Thyroid gland (tissue), 4 donors: ENCODE measurements at regions not wholly inside any gene's neighbourhood (a gene's known extent, or its start where the extent isn't known, plus 50 kb on each side); places are given as distances from the start of the nearest gene placed in this dataset.

Experiments used
- DNase-seq, 2 donors: peaks; one replicate each; pipeline ENCODE4 v3.0.0-alpha.2; 2019
- H3K27ac ChIP-seq, 3 donors: fragments of 200-600 bp; sonication (generic); 1 replicate in 2 of 3; 2 replicates in 1 of 3; pipeline ENCODE4 v1.5.1; 2016 to 2019; ENCODE audit warnings: mild to moderate bottlenecking in 1 of 3, moderate library complexity in 1 of 3
- H3K27me3 ChIP-seq: fragments of 200-600 bp; sonication (generic); one replicate; pipeline ENCODE4 v1.5.1; 2019
- H3K36me3 ChIP-seq, 2 donors: fragments of 200-600 bp; sonication (generic); one replicate each; pipeline ENCODE4 v1.5.1; 2016 to 2019
- H3K4me1 ChIP-seq, 2 donors: fragments of 200-600 bp; sonication (generic); one replicate each; pipeline ENCODE4 v1.5.1; 2017 to 2019
- H3K4me3 ChIP-seq, 3 donors: fragments of 200-600 bp; sonication (generic); replicated peaks in 1 of 3; 1 replicate in 2 of 3; 2 replicates in 1 of 3; pipeline ENCODE4 v1.5.1; 2016; ENCODE audit warnings: mild to moderate bottlenecking in 1 of 3
- H3K9me3 ChIP-seq: fragments of 200-600 bp; sonication (generic); one replicate; pipeline ENCODE4 v1.5.1; 2017
- CTCF ChIP-seq, 6 experiments: fragments of 200-600 bp in 3 of 6; fragments of 450-650 bp in 3 of 6; sonication (generic) in 3 of 6; IDR thresholded peaks; one replicate each; pipeline ENCODE4 v1.5.1; 2016 to 2019; ENCODE audit warnings: antibody characterized with exemption in 6 of 6, mild to moderate bottlenecking in 2 of 6, inconsistent platforms in 1 of 6, moderate library complexity in 1 of 6
- POLR2A ChIP-seq, 2 donors: fragments of 450-650 bp; IDR thresholded peaks; one replicate each; pipeline ENCODE4 v1.6.1; 2017; ENCODE audit warnings: antibody characterized with exemption in 2 of 2, mild to moderate bottlenecking in 2 of 2, moderate library complexity in 1 of 2
- WGBS, 2 donors: methylation state at CpG; one replicate each; pipeline ENCODE4 v1.1.5; 2017; 5-methylcytosine and 5-hydroxymethylcytosine counted together
- intact Hi-C: fragments of 100-400 bp; cut with DNase I; formaldehyde crosslinking; loops from one replicate; pipeline ENCODE4 v1.15.1; 2023

- Histone ChIP-seq H3K36me3 (no peaks in the 10 kb centered on the region), H3K4me1 (no peaks in the 10 kb centered on the region), H3K4me3 (no peak overlapping the region), H3K27me3 (no peaks in the 10 kb centered on the region), H3K9me3 (no peaks in the 10 kb centered on the region), H3K27ac (no peak overlapping the region)
- intact Hi-C loops: no loop called here
- TF ChIP-seq CTCF (IDR thresholded peaks at IDR 0.05): no peak
- no peak for TF ChIP-seq POLR2A (IDR thresholded peaks at IDR 0.05)
- no peak for DNase-seq
- 66 to 89% methylated on average over 2 of the region's 2 CpGs for WGBS, 2 donors
These were observed 582.8 kb downstream of the COL12A1 start for GRCh38 chr6:74623027-74623426.

GRCh38 chr6:74611220-74611619 is 594.6 kb downstream of the COL12A1 start:
- Histone ChIP-seq H3K4me3 (no peak overlapping the region), H3K4me1 (no peaks in the 10 kb centered on the region), H3K9me3 (no peaks in the 10 kb centered on the region), H3K36me3 (no peaks in the 10 kb centered on the region), H3K27ac (no peak overlapping the region), H3K27me3 (no peaks in the 10 kb centered on the region)
- intact Hi-C loops: no loop called here
- TF ChIP-seq CTCF (IDR thresholded peaks at IDR 0.05) (no peak), POLR2A (IDR thresholded peaks at IDR 0.05) (no peak)
- no peak for DNase-seq

GRCh38 chr6:74610352-74610751 is 595.5 kb downstream of the COL12A1 start:
- Histone ChIP-seq H3K9me3 (no peaks in the 10 kb centered on the region), H3K27ac (no peak overlapping the region), H3K27me3 (no peaks in the 10 kb centered on the region), H3K36me3 (no peaks in the 10 kb centered on the region), H3K4me3 (no peak overlapping the region), H3K4me1 (no peaks in the 10 kb centered on the region)
- intact Hi-C loops: no loop called here
- TF ChIP-seq CTCF (IDR thresholded peaks at IDR 0.05): no peak
- no peak for TF ChIP-seq POLR2A (IDR thresholded peaks at IDR 0.05)
- WGBS, 2 donors: 93 to 100% methylated on average over 1 of the region's 1 CpG
- DNase-seq: no peak

- Histone ChIP-seq H3K9me3 (no peaks in the 10 kb centered on the region), H3K27ac (no peak overlapping the region), H3K4me1 (no peaks in the 10 kb centered on the region), H3K36me3 (no peaks in the 10 kb centered on the region), H3K27me3 (no peaks in the 10 kb centered on the region), H3K4me3 (no peak overlapping the region)
- 56 to 80% methylated on average over 1 of the region's 1 CpG for WGBS, 2 donors
- TF ChIP-seq CTCF (IDR thresholded peaks at IDR 0.05) (no peak), POLR2A (IDR thresholded peaks at IDR 0.05) (no peak)
- intact Hi-C loops: no loop called here
- DNase-seq: no peak
These were observed 596.0 kb downstream of the COL12A1 start for GRCh38 chr6:74609871-74610270.

- no peak overlapping the region for H3K4me3 ChIP-seq
- 54 to 68% methylated on average over 3 of the region's 3 CpGs for WGBS, 2 donors
- no peak overlapping the region for H3K27ac ChIP-seq
- no peaks in the 10 kb centered on the region for H3K4me1 ChIP-seq
- TF ChIP-seq POLR2A (IDR thresholded peaks at IDR 0.05) (no peak), CTCF (IDR thresholded peaks at IDR 0.05) (no peak)
- no peaks in the 10 kb centered on the region for H3K36me3 ChIP-seq
- no peaks in the 10 kb centered on the region for H3K9me3 ChIP-seq
- no peaks in the 10 kb centered on the region for H3K27me3 ChIP-seq
- DNase-seq: no peak
- intact Hi-C loops: no loop called here
These were observed 597.9 kb downstream of the COL12A1 start for GRCh38 chr6:74607934-74608333.
